Spleen (tissue), 7 donors: ENCODE measurements at regions not wholly inside any gene's neighbourhood (a gene's known extent, or its start where the extent isn't known, plus 50 kb on each side); places are given as distances from the start of the nearest gene placed in this dataset.

Source experiments
- POLR2AphosphoS5 ChIP-seq, 3 donors: sonication (generic); formaldehyde crosslinking; IDR thresholded peaks; one replicate each; pipeline ENCODE4 v1.5.1; 2017; ENCODE audit warnings: antibody characterized with exemption in 3 of 3
- TF ChIP-seq, protein P1 (sequence below), 11 experiments: fragments of 200-600 bp in 7 of 11; fragments of 450-650 bp in 4 of 11; sonication (generic) in 4 of 11; IDR thresholded peaks in 8 of 11; conservative IDR thresholded peaks in 3 of 11; 1 replicate in 7 of 11; 2 replicates in 4 of 11; pipeline versions ENCODE4 v1.4.0 to v1.8.0; 2016 to 2021; ENCODE audit warnings: antibody characterized with exemption in 11 of 11, inconsistent platforms in 4 of 11, mild to moderate bottlenecking in 1 of 11
- donor health status: DM: no; HTN: no; CAD: no; lungs with moderate emphysema.
- donor health status: DM: no; HTN: no; CAD: no.
- donor health status: DM: no; HTN: no; CAD: no.

DNA sequence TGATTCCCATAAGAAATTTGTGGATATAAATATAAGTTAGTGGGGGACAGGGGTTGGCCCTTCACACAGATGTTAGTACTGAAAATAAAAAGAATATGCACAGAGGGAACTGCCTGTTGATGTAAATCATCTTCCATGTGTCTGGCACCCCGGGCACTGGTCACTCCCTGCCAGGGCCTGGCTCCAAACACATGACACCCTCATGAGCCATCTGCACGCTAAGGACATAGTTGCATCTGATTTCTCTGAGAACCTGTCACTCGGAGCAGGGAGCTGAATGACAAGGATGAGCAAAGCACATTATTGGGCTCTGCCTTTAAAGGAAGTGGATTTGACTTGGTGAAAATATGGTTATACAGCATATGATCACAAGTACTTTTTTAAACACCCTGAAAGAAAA is 66.2 kb upstream of the TSC22D2 start:
- TF ChIP-seq, protein P1, sequence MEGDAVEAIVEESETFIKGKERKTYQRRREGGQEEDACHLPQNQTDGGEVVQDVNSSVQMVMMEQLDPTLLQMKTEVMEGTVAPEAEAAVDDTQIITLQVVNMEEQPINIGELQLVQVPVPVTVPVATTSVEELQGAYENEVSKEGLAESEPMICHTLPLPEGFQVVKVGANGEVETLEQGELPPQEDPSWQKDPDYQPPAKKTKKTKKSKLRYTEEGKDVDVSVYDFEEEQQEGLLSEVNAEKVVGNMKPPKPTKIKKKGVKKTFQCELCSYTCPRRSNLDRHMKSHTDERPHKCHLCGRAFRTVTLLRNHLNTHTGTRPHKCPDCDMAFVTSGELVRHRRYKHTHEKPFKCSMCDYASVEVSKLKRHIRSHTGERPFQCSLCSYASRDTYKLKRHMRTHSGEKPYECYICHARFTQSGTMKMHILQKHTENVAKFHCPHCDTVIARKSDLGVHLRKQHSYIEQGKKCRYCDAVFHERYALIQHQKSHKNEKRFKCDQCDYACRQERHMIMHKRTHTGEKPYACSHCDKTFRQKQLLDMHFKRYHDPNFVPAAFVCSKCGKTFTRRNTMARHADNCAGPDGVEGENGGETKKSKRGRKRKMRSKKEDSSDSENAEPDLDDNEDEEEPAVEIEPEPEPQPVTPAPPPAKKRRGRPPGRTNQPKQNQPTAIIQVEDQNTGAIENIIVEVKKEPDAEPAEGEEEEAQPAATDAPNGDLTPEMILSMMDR (IDR thresholded peaks at IDR 0.05 in 8 of 11, conservative IDR thresholded peaks at IDR 0.05 in 3 of 11), result no peak
- no peak for TF ChIP-seq POLR2AphosphoS5 (IDR thresholded peaks at IDR 0.05)
